MCF 10A (cell line): ENCODE measurements at regions not wholly inside any gene's neighbourhood (a gene's known extent, or its start where the extent isn't known, plus 50 kb on each side); places are given as distances from the start of the nearest gene placed in this dataset.
"Not testable (repeated sequence)": the region's sequence is repeated elsewhere in the genome, so short reads cannot be mapped to it uniquely, and the experiment has no call there.

Experiments
- BruUV-seq: library from RNA; stranded (reverse); fragments of 400-500 nt; replicated peaks from 2 replicates; lab custom pipeline; 2021; lab: Mats Ljungman, UMichigan
- CTCF ChIA-PET: fragments of 300-600 bp; sonication (Branson Sonifier 250); formaldehyde crosslinking; extraction: SDS; loops from one replicate; lab custom pipeline; 2021; ENCODE audit warnings: antibody characterized with exemption, inconsistent platforms; lab: Yijun Ruan, JAX
- POLR2A ChIA-PET: fragments of 300-600, 350-650 bp; sonication (Branson Sonifier 250); formaldehyde crosslinking; extraction: SDS; loops from one replicate; lab custom pipeline; 2020; ENCODE audit warnings: antibody characterized with exemption, inconsistent platforms; lab: Yijun Ruan, JAX
- DNase-seq: peaks from one replicate; pipeline ENCODE4 v3.0.0-alpha.2; 2018; ENCODE audit not compliant: unreplicated experiment
- H3K27ac Mint-ChIP-seq: one replicate; pipeline ENCODE4 v1.8.0; 2022; ENCODE audit warnings: mild to moderate bottlenecking, low read depth, mixed read lengths; ENCODE audit not compliant: unreplicated experiment
- H3K27me3 Mint-ChIP-seq: one replicate; pipeline ENCODE4 v1.8.0; 2022; ENCODE audit warnings: mixed read lengths; ENCODE audit not compliant: insufficient read depth, unreplicated experiment
- H3K36me3 Mint-ChIP-seq: one replicate; pipeline ENCODE4 v1.8.0; 2022; ENCODE audit warnings: mild to moderate bottlenecking, moderate library complexity, mixed read lengths; ENCODE audit not compliant: insufficient read depth, unreplicated experiment
- H3K4me1 Mint-ChIP-seq: one replicate; pipeline ENCODE4 v1.8.0; 2022; ENCODE audit warnings: mixed read lengths; ENCODE audit not compliant: insufficient read depth, unreplicated experiment
- H3K4me3 Mint-ChIP-seq: one replicate; pipeline ENCODE4 v1.8.0; 2022; ENCODE audit warnings: mild to moderate bottlenecking, moderate library complexity, mixed read lengths; ENCODE audit not compliant: unreplicated experiment
- H3K9me3 Mint-ChIP-seq: one replicate; pipeline ENCODE4 v1.8.0; 2022; ENCODE audit warnings: mixed read lengths; ENCODE audit not compliant: unreplicated experiment
- CTCF ChIP-seq: fragments of 200-600 bp; IDR thresholded peaks from one replicate; pipeline ENCODE4 v1.8.0; 2022; ENCODE audit warnings: antibody characterized with exemption, mild to moderate bottlenecking; ENCODE audit not compliant: unreplicated experiment
- intact Hi-C: fragments of 100-400 bp; cut with micrococcal nuclease; formaldehyde crosslinking; loops from 2 replicates; pipeline ENCODE4 v1.14.1; 2022

GRCh38 chr10:94156453-94156852 lies 162.7 kb downstream of the PLCE1 start:
- no peak overlapping the region for H3K4me3 Mint-ChIP-seq
- no peak for DNase-seq
- H3K27me3 Mint-ChIP-seq = no peaks in the 10 kb centered on the region
- POLR2A ChIA-PET = no interaction called here
- H3K9me3 Mint-ChIP-seq = peaks cover 6% of the 10 kb centered on the region
- CTCF ChIA-PET = interaction anchor here (1.0 kb wide), 1 partner anchor 37 kb away, joined by 3 read pairs; no protein-coding TSS in a partner anchor
- no peak for TF ChIP-seq CTCF
- H3K27ac Mint-ChIP-seq = no peak overlapping the region
- H3K4me1 Mint-ChIP-seq = no peaks in the 10 kb centered on the region
- BruUV-seq = no TSS peak
- intact Hi-C loops = no loop called here
- H3K36me3 Mint-ChIP-seq = no peaks in the 10 kb centered on the region

- POLR2A ChIA-PET = not testable (repeated sequence)
Measured at GRCh38 chr10:94165158-94165611, 171.5 kb downstream of the PLCE1 start.

GRCh38 chr10:94172332-94172731 lies 178.6 kb downstream of the PLCE1 start:
- no peak for TF ChIP-seq CTCF
- DNase-seq = peak; percentile 60
- ChIA-PET POLR2A (no interaction called here), CTCF (interaction anchor here (0.8 kb wide), 1 partner anchor 186 kb away, joined by 5 read pairs; no protein-coding TSS in a partner anchor)
- intact Hi-C loops = no loop called here
- no TSS peak for BruUV-seq
- Mint-ChIP-seq H3K27me3 (no peaks in the 10 kb centered on the region), H3K4me3 (no peak overlapping the region), H3K27ac (no peak overlapping the region), H3K9me3 (no peaks in the 10 kb centered on the region), H3K4me1 (peaks cover 17% of the 10 kb centered on the region), H3K36me3 (no peaks in the 10 kb centered on the region)

More at GRCh38 chr10:94165158-94165611, 171.5 kb downstream of the PLCE1 start:
- CTCF ChIA-PET = interaction anchor here (0.7 kb wide), 2 partner anchors 378 to 1671 kb away, joined by 3 to 6 read pairs; no protein-coding TSS in a partner anchor
- H3K27me3 Mint-ChIP-seq, H3K36me3 Mint-ChIP-seq, H3K27ac Mint-ChIP-seq, H3K4me1 Mint-ChIP-seq, H3K9me3 Mint-ChIP-seq, intact Hi-C loops, DNase-seq, BruUV-seq, H3K4me3 Mint-ChIP-seq: not testable (repeated sequence)

GRCh38 chr10:94173594-94173993 lies 179.9 kb downstream of the PLCE1 start:
- no TSS peak for BruUV-seq
- Mint-ChIP-seq H3K4me1 (peaks cover 17% of the 10 kb centered on the region), H3K27ac (no peak overlapping the region), H3K4me3 (no peak overlapping the region), H3K27me3 (no peaks in the 10 kb centered on the region), H3K36me3 (no peaks in the 10 kb centered on the region), H3K9me3 (no peaks in the 10 kb centered on the region)
- TF ChIP-seq CTCF = no peak
- no peak for DNase-seq
- intact Hi-C loops = no loop called here
- CTCF ChIA-PET = no interaction called here
- POLR2A ChIA-PET = no interaction called here

- no TSS peak for BruUV-seq
- no peaks in the 10 kb centered on the region for H3K9me3 Mint-ChIP-seq
- H3K4me3 Mint-ChIP-seq = no peak overlapping the region
- intact Hi-C loops = no loop called here
- no peaks in the 10 kb centered on the region for H3K36me3 Mint-ChIP-seq
- ChIA-PET POLR2A (no interaction called here), CTCF (no interaction called here)
- TF ChIP-seq CTCF = no peak
- H3K27ac Mint-ChIP-seq = no peak overlapping the region
- peaks cover 17% of the 10 kb centered on the region for H3K4me1 Mint-ChIP-seq
- peak; percentile 23 for DNase-seq
- no peaks in the 10 kb centered on the region for H3K27me3 Mint-ChIP-seq
Measured at GRCh38 chr10:94174838-94175237, 181.1 kb downstream of the PLCE1 start.
